H9 (cell line): ENCODE measurements at regions not wholly inside any gene's neighbourhood (a gene's known extent, or its start where the extent isn't known, plus 50 kb on each side); places are given as distances from the start of the nearest gene placed in this dataset.

Experiments
- DNase-seq: peaks from one replicate; pipeline ENCODE4 v3.0.0-alpha.2; 2017
- H2AFZ ChIP-seq: one replicate; pipeline ENCODE4 v1.6.1; 2013; ENCODE audit warnings: mild to moderate bottlenecking, low read length, control low read depth, moderate library complexity
- H2AK5ac ChIP-seq: 2 replicates; pipeline ENCODE4 v1.6.1; 2013; ENCODE audit warnings: low read length, control low read depth, mixed read lengths; ENCODE audit not compliant: insufficient read length
- H2BK120ac ChIP-seq: one replicate; pipeline ENCODE4 v1.6.1; 2013; ENCODE audit warnings: low read depth, mild to moderate bottlenecking, low read length, control low read depth, inconsistent platforms; ENCODE audit not compliant: poor library complexity, severe bottlenecking
- H2BK12ac ChIP-seq: 2 replicates; pipeline ENCODE4 v1.6.1; 2013; ENCODE audit warnings: low read length, control low read depth, mixed read lengths, low read depth; ENCODE audit not compliant: insufficient read length
- H2BK15ac ChIP-seq: 2 replicates; pipeline ENCODE4 v1.6.1; 2013; ENCODE audit warnings: low read depth, low read length, control low read depth
- H2BK20ac ChIP-seq: one replicate; pipeline ENCODE4 v1.6.1; 2013; ENCODE audit warnings: low read depth, mild to moderate bottlenecking, low read length, control low read depth, inconsistent platforms; ENCODE audit not compliant: poor library complexity, severe bottlenecking
- H2BK5ac ChIP-seq: 2 replicates; pipeline ENCODE4 v1.6.1; 2013; ENCODE audit warnings: low read length, control low read depth, mixed read lengths; ENCODE audit not compliant: insufficient read length
- H3K14ac ChIP-seq: 2 replicates; pipeline ENCODE4 v1.6.1; 2013; ENCODE audit warnings: low read length, control low read depth; ENCODE audit not compliant: insufficient read depth
- H3K18ac ChIP-seq: 2 replicates; pipeline ENCODE4 v1.6.1; 2013; ENCODE audit warnings: low read depth, mild to moderate bottlenecking, mixed read lengths, low read length, control low read depth; ENCODE audit not compliant: insufficient read length
- H3K23ac ChIP-seq: 2 replicates; pipeline ENCODE4 v1.6.1; 2013; ENCODE audit warnings: low read length, control low read depth, mixed read lengths, low read depth; ENCODE audit not compliant: insufficient read length
- H3K23me2 ChIP-seq: 2 replicates; pipeline ENCODE4 v1.6.1; 2013; ENCODE audit warnings: low read depth, mild to moderate bottlenecking, mixed read lengths, low read length, control low read depth; ENCODE audit not compliant: insufficient read length, poor library complexity, severe bottlenecking
- H3K27ac ChIP-seq: 2 replicates; pipeline ENCODE4 v1.5.1; 2013; ENCODE audit warnings: low read length, control low read depth, mixed read lengths, low read depth; ENCODE audit not compliant: insufficient read length
- H3K27me3 ChIP-seq: 2 replicates; pipeline ENCODE4 v1.6.1; 2013; ENCODE audit warnings: low read length, control low read depth, inconsistent platforms; ENCODE audit not compliant: insufficient read depth
- H3K4ac ChIP-seq: 2 replicates; pipeline ENCODE4 v1.6.1; 2013; ENCODE audit warnings: low read depth, mild to moderate bottlenecking, control low read depth, inconsistent platforms, low read length, moderate library complexity
- H3K4me1 ChIP-seq: 2 replicates; pipeline ENCODE4 v1.6.1; 2013; ENCODE audit warnings: low read length, control low read depth, inconsistent platforms; ENCODE audit not compliant: insufficient read depth
- H3K4me2 ChIP-seq: 2 replicates; pipeline ENCODE4 v1.6.1; 2013; ENCODE audit warnings: low read length, control low read depth, mixed read lengths; ENCODE audit not compliant: insufficient read length, insufficient read depth
- H3K56ac ChIP-seq: 2 replicates; pipeline ENCODE4 v1.6.1; 2013; ENCODE audit warnings: low read depth, mild to moderate bottlenecking, mixed read lengths, low read length, control low read depth; ENCODE audit not compliant: insufficient read length
- H3K79me1 ChIP-seq: 2 replicates; pipeline ENCODE4 v1.6.1; 2013; ENCODE audit warnings: low read depth, mild to moderate bottlenecking, moderate library complexity, low read length, control low read depth, inconsistent platforms; ENCODE audit not compliant: insufficient read depth, poor library complexity, severe bottlenecking
- H3K79me2 ChIP-seq: 2 replicates; pipeline ENCODE4 v1.6.1; 2013; ENCODE audit warnings: low read length, control low read depth, inconsistent platforms; ENCODE audit not compliant: insufficient read depth
- H3K9ac ChIP-seq: 2 replicates; pipeline ENCODE4 v1.6.1; 2013; ENCODE audit warnings: low read length, control low read depth, mixed read lengths; ENCODE audit not compliant: insufficient read length; ENCODE audit errors: extremely low read depth
- H3K9me3 ChIP-seq: one replicate; pipeline ENCODE4 v1.6.1; 2013; ENCODE audit warnings: low read depth, low read length, inconsistent platforms; ENCODE audit not compliant: control insufficient read depth
- H3T11ph ChIP-seq: one replicate; pipeline ENCODE4 v1.6.1; 2013; ENCODE audit warnings: mild to moderate bottlenecking, low read length, control low read depth, inconsistent platforms
- H4K20me1 ChIP-seq: one replicate; pipeline ENCODE4 v1.6.1; 2013; ENCODE audit not compliant: control insufficient read depth, insufficient read length, insufficient read depth
- H4K5ac ChIP-seq: 2 replicates; pipeline ENCODE4 v1.6.1; 2013; ENCODE audit warnings: low read depth, mild to moderate bottlenecking, mixed read lengths, low read length, control low read depth; ENCODE audit not compliant: insufficient read length
- H4K8ac ChIP-seq: replicated peaks from 2 replicates; pipeline ENCODE4 v1.6.1; 2013; ENCODE audit warnings: low read length, control low read depth, mixed read lengths, low read depth; ENCODE audit not compliant: insufficient read length
- H4K91ac ChIP-seq: 2 replicates; pipeline ENCODE4 v1.6.1; 2013; ENCODE audit warnings: low read depth, mild to moderate bottlenecking, moderate library complexity, mixed read lengths, low read length, control low read depth; ENCODE audit not compliant: insufficient read length
- H3K27ac Mint-ChIP-seq, 3 experiments: 2 replicates in 2 of 3; 3 replicates in 1 of 3; pipeline ENCODE4 v1.8.0; 2020 to 2021; ENCODE audit warnings: mixed read lengths in 3 of 3, mild to moderate bottlenecking in 1 of 3, moderate library complexity in 1 of 3
- H3K27me3 Mint-ChIP-seq: 2 replicates; pipeline ENCODE4 v1.8.0; 2021; ENCODE audit warnings: low read depth, mild to moderate bottlenecking, moderate library complexity, mixed read lengths
- H3K36me3 Mint-ChIP-seq, 3 experiments: 2 replicates in 2 of 3; 3 replicates in 1 of 3; pipeline ENCODE4 v1.8.0; 2020 to 2021; ENCODE audit warnings: low read depth in 3 of 3, mixed read lengths in 3 of 3; ENCODE audit not compliant: insufficient read depth in 1 of 3
- H3K4me1 Mint-ChIP-seq, 2 experiments: 2 replicates each; pipeline ENCODE4 v1.8.0; 2020; ENCODE audit warnings: mixed read lengths in 2 of 2
- H3K4me3 Mint-ChIP-seq, 2 experiments: 2 replicates in 1 of 2; 3 replicates in 1 of 2; pipeline ENCODE4 v1.8.0; 2020 to 2021; ENCODE audit warnings: mild to moderate bottlenecking in 2 of 2, mixed read lengths in 2 of 2, moderate library complexity in 1 of 2
- H3K9me3 Mint-ChIP-seq, 2 experiments: 2 replicates in 1 of 2; 3 replicates in 1 of 2; pipeline ENCODE4 v1.8.0; 2020; ENCODE audit warnings: mild to moderate bottlenecking in 2 of 2, mixed read lengths in 2 of 2, moderate library complexity in 1 of 2
- WGBS: extraction: QIAGEN DNeasy Blood & Tissue Kit; methylation state at CpG from one replicate; pipeline ENCODE4 v1.1.7; 2013; ENCODE audit warnings: missing lambda C conversion rate, low lambda C conversion rate, mixed read lengths; ENCODE audit not compliant: insufficient read length; ENCODE audit errors: extremely low coverage; 5-methylcytosine and 5-hydroxymethylcytosine counted together
- TF ChIP-seq, protein P1 (sequence below): fragments of 200-600 bp; sonication (generic); conservative IDR thresholded peaks from 3 replicates; pipeline ENCODE4 v1.8.0; 2021; ENCODE audit warnings: antibody characterized with exemption, mild to moderate bottlenecking

DNA sequence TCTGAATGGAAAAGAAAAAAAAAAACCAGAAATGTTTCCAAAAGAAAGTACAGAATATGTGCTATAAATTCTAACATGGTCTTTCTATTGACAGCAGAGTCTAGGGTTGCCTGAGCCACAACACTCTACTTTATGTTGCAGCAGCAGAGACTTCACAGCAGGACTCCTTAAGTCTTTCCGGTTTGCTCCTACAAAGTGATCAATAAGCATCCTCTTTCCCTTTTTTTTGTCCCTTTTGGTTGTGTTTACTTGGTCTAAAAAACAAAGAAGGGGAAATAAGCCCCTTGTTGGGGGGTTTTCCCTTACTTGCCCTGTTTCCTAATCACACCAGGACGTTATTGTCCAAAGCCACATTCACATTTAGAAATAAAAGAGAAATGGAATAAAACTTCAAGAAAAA, 163.1 kb upstream of the MPPED2 start:
- no peak overlapping the region for H3K4me3 Mint-ChIP-seq
- H3K4me2 ChIP-seq = peak overlapping the region; percentile 19
- no CpG with 5 or more reads among the region's 2 CpGs for WGBS

More for the DNA sequence above, 163.1 kb upstream of the MPPED2 start:
- no peak overlapping the region for H4K91ac ChIP-seq
- no peak overlapping the region for H2AFZ ChIP-seq
- H4K8ac ChIP-seq = no peak overlapping the region
- H3K79me1 ChIP-seq = no peaks in the 10 kb centered on the region
- no peak overlapping the region for H3T11ph ChIP-seq
- no peak overlapping the region for H3K9ac ChIP-seq
- H3K4me1 Mint-ChIP-seq = peaks cover 19 to 32% of the 10 kb centered on the region in 2 experiments
- no peak overlapping the region for H3K56ac ChIP-seq
- H2AK5ac ChIP-seq = no peak overlapping the region
- no peak overlapping the region for H3K4ac ChIP-seq
- peaks cover 0 to 12% (median 0%) of the 10 kb centered on the region in 3 experiments; a peak in 2 of 7 replicates for H3K36me3 Mint-ChIP-seq
- H3K27ac ChIP-seq = no peak overlapping the region
- peaks cover 6% of the 10 kb centered on the region in 2 experiments for H3K9me3 Mint-ChIP-seq
- no peak overlapping the region for H3K23ac ChIP-seq
- H4K20me1 ChIP-seq = no peaks in the 10 kb centered on the region
- no peak overlapping the region; a peak in 3 of 7 replicates for H3K27ac Mint-ChIP-seq
- no peaks in the 10 kb centered on the region for H3K27me3 ChIP-seq
- no peak overlapping the region for H2BK12ac ChIP-seq
- peaks cover 5% of the 10 kb centered on the region; the same call in 1 of the 2 replicates for H3K4me1 ChIP-seq
- TF ChIP-seq, protein P1, sequence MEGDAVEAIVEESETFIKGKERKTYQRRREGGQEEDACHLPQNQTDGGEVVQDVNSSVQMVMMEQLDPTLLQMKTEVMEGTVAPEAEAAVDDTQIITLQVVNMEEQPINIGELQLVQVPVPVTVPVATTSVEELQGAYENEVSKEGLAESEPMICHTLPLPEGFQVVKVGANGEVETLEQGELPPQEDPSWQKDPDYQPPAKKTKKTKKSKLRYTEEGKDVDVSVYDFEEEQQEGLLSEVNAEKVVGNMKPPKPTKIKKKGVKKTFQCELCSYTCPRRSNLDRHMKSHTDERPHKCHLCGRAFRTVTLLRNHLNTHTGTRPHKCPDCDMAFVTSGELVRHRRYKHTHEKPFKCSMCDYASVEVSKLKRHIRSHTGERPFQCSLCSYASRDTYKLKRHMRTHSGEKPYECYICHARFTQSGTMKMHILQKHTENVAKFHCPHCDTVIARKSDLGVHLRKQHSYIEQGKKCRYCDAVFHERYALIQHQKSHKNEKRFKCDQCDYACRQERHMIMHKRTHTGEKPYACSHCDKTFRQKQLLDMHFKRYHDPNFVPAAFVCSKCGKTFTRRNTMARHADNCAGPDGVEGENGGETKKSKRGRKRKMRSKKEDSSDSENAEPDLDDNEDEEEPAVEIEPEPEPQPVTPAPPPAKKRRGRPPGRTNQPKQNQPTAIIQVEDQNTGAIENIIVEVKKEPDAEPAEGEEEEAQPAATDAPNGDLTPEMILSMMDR = no peak
- H3K23me2 ChIP-seq = no peaks in the 10 kb centered on the region
- H4K5ac ChIP-seq = no peak overlapping the region
- H2BK120ac ChIP-seq = no peak overlapping the region
- peaks cover 70% of the 10 kb centered on the region for H3K27me3 Mint-ChIP-seq
- H3K14ac ChIP-seq = no peak overlapping the region
- H3K9me3 ChIP-seq = no peaks in the 10 kb centered on the region
- H3K79me2 ChIP-seq = no peaks in the 10 kb centered on the region
- no peak for DNase-seq
- H2BK5ac ChIP-seq = no peak overlapping the region
- no peak overlapping the region for H3K18ac ChIP-seq
- no peak overlapping the region for H2BK15ac ChIP-seq
- no peak overlapping the region for H2BK20ac ChIP-seq
